Stimulated activated naive CD8-positive, alpha-beta T cell treated with anti-CD3 and anti-CD28 coated beads, Interleukin-15, amount 100 ng/mL, for 72 hours (primary cell): ENCODE measurements at regions not wholly inside any gene's neighbourhood (a gene's known extent, or its start where the extent isn't known, plus 50 kb on each side); places are given as distances from the start of the nearest gene placed in this dataset.
A peak's percentile ranks its signal among the peaks of the same experiment; 100 is the strongest.

Experiments
- ATAC-seq: fragments of 150-1000 bp; cut with Tn5 transposase; 2 replicates; pipeline ENCODE4 v1.10.0; 2021; ENCODE audit warnings: mild to moderate bottlenecking, moderate library complexity
- DNase-seq, 2 donors: peaks; one replicate each; pipeline ENCODE4 v3.0.0; 2021 to 2022
- H3K27ac Mint-ChIP-seq, 2 donors: one replicate each; pipeline ENCODE4 v1.8.0; 2022; ENCODE audit warnings: mild to moderate bottlenecking in 2 of 2, mixed read lengths in 2 of 2, moderate library complexity in 2 of 2
- H3K27me3 Mint-ChIP-seq: one replicate; pipeline ENCODE4 v1.8.0; 2022; ENCODE audit warnings: mixed read lengths
- H3K4me1 Mint-ChIP-seq: one replicate; pipeline ENCODE4 v1.8.0; 2022; ENCODE audit warnings: mild to moderate bottlenecking, mixed read lengths
- H3K4me3 Mint-ChIP-seq, 2 donors: one replicate each; pipeline ENCODE4 v1.8.0; 2022; ENCODE audit warnings: mild to moderate bottlenecking in 2 of 2, mixed read lengths in 2 of 2, moderate library complexity in 1 of 2
- H3K9me3 Mint-ChIP-seq, 2 donors: one replicate each; pipeline ENCODE4 v1.8.0; 2022; ENCODE audit warnings: mixed read lengths in 2 of 2

DNA sequence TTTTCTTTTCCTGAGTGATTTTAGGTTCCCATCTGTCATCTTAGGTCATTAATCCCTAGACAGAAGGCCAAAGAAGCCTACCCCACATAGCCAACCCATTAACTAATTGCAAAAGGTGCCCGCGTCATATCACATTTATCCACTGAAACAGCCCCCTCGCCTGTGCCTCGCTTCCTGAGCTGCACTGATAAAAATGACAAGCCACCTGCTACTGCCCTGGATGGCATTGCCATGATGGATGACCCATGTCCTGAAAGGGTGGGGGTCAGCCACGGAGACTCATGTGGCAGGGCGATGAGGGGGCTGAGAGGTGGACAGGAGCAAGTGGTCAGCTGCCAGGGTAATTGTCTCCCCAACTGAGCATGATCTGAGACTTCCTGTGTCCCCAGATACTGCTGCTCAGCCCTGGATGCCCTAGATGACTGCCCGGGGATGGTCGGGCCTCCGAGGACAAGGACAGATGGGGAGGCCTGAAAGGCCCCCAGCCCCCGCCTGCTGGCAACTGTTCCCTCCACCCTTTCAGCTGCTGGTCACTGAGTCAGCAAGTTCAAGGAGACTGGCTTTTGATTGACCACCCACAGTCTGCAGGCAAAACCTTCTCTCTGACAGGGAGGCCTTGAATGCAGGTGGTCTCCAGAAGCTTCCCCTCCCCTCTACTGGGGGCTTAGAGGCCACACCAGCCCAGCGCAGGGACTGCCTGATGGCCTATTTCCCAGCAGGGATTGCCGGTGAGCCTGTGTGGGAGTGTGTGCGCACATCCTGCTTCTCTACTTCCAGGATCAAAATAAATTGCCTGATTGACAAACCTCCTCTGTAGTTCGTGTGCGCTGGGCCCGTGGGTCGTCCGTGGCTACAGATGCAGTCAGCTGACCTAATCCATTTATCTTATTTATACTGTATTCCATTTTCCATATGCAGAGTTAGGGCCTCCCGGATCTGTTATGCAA is 496.3 kb downstream of the BCOR start:
- Mint-ChIP-seq H3K27ac (no peak overlapping the region), H3K4me1 (peaks cover 9% of the 10 kb centered on the region), H3K9me3 (no peaks in the 10 kb centered on the region), H3K27me3 (no peaks in the 10 kb centered on the region), H3K4me3 (no peak overlapping the region)
- ATAC-seq (no peak), DNase-seq (no peak)

GRCh38 chrX:39602195-39602594 is 495.6 kb downstream of the BCOR start:
- DNase-seq (no peak), ATAC-seq (no peak)
- no peak overlapping the region for H3K27ac Mint-ChIP-seq
- no peaks in the 10 kb centered on the region for H3K27me3 Mint-ChIP-seq
- no peak overlapping the region for H3K4me3 Mint-ChIP-seq
- H3K4me1 Mint-ChIP-seq = peaks cover 9% of the 10 kb centered on the region
- no peaks in the 10 kb centered on the region for H3K9me3 Mint-ChIP-seq

GRCh38 chrX:39603230-39603629 is 494.5 kb downstream of the BCOR start:
- DNase-seq (no peak), ATAC-seq (no peak)
- Mint-ChIP-seq H3K4me1 (peaks cover 9% of the 10 kb centered on the region), H3K4me3 (no peak overlapping the region), H3K27ac (no peak overlapping the region), H3K27me3 (no peaks in the 10 kb centered on the region), H3K9me3 (no peaks in the 10 kb centered on the region)

DNA sequence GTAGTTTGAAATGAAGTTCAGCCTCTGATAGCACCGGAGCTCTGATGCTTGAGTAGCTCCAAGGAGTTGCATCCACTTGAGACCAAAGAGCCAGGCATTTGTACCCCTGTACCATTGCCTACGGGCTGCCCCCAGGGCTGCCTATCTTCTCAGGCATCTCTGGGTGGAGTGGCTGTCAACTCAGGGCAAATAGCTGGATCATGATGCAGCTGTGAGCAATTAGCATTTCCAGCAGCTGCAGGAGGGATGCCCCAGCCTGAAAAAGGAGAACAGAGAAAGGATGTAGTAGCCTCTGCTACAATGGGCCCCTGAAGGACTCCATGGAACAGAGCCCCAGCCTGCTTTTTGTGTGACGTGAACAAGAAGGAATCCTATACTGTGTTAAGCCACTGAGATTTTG is 492.6 kb downstream of the BCOR start:
- H3K4me1 Mint-ChIP-seq = peaks cover 9% of the 10 kb centered on the region
- ATAC-seq (no peak), DNase-seq (no peak)
- no peak overlapping the region for H3K4me3 Mint-ChIP-seq
- no peak overlapping the region for H3K27ac Mint-ChIP-seq
- no peaks in the 10 kb centered on the region for H3K9me3 Mint-ChIP-seq
- no peaks in the 10 kb centered on the region for H3K27me3 Mint-ChIP-seq

DNA sequence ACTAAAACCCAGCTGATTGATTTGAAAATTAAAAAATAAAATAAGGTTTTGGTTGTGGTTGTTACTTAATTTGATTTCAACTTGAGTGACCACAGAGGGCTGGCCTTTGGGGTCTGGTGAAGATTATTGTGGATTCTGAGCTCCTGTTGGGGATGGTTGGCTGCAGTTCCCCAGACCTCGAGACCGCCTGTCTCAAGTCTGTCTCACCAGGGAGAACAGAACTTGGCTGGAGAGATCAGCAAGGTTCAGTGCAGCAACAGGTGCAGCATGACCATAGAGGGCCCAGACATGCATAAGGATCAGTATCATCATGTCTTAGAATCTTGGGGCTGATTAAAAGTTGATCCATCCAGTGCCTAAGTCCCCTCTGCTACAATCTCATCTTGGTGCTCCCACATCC is 491.9 kb downstream of the BCOR start:
- Mint-ChIP-seq H3K27ac (no peak overlapping the region), H3K9me3 (no peaks in the 10 kb centered on the region)

GRCh38 chrX:39609941-39610340 is 487.8 kb downstream of the BCOR start:
- ATAC-seq = no peak
- Mint-ChIP-seq H3K27me3 (no peaks in the 10 kb centered on the region), H3K9me3 (no peaks in the 10 kb centered on the region), H3K27ac (no peak overlapping the region), H3K4me3 (no peak overlapping the region), H3K4me1 (peaks cover 28% of the 10 kb centered on the region)
- DNase-seq = no peak

More for the DNA sequence above, 491.9 kb downstream of the BCOR start:
- Mint-ChIP-seq H3K4me3 (no peak overlapping the region), H3K4me1 (peaks cover 6% of the 10 kb centered on the region), H3K27me3 (no peaks in the 10 kb centered on the region)
- ATAC-seq (no peak), DNase-seq (no peak)

DNA sequence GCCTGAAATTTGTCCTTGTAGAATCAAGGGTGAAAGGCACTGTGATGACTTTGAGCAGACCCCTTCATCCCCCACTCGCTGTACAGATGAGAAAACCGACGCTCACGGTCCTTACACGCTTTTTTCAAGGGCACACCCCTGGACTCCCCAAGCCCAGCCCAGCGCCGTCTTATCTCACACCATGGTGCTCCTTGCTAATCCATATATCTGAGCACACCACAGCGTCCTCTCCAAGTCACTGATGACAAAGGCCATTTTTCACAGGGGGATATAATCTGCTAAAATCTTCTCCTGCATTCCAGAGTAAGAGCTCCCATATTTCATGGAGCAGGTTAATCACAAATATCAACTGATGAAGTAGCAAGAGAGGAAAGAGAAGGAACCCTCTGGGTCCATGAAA is 486.3 kb downstream of the BCOR start:
- Mint-ChIP-seq H3K27ac (no peak overlapping the region), H3K4me3 (no peak overlapping the region), H3K4me1 (peaks cover 40% of the 10 kb centered on the region), H3K9me3 (peaks cover 0 to under 1% of the 10 kb centered on the region in 2 donors), H3K27me3 (no peaks in the 10 kb centered on the region)
- DNase-seq = no peak
- no peak for ATAC-seq

GRCh38 chrX:39613482-39613995 is 484.2 kb downstream of the BCOR start:
- no peaks in the 10 kb centered on the region for H3K27me3 Mint-ChIP-seq
- peak in 1 of 2 donors; percentile 29 for DNase-seq
- H3K27ac Mint-ChIP-seq = peak overlapping the region; percentile 86 to 98
- H3K4me3 Mint-ChIP-seq = peak overlapping the region; percentile 88 to 95
- peak; percentile 19 for ATAC-seq
- H3K9me3 Mint-ChIP-seq = peaks cover 9 to 12% of the 10 kb centered on the region in 2 donors
- peaks cover 47% of the 10 kb centered on the region for H3K4me1 Mint-ChIP-seq

DNA sequence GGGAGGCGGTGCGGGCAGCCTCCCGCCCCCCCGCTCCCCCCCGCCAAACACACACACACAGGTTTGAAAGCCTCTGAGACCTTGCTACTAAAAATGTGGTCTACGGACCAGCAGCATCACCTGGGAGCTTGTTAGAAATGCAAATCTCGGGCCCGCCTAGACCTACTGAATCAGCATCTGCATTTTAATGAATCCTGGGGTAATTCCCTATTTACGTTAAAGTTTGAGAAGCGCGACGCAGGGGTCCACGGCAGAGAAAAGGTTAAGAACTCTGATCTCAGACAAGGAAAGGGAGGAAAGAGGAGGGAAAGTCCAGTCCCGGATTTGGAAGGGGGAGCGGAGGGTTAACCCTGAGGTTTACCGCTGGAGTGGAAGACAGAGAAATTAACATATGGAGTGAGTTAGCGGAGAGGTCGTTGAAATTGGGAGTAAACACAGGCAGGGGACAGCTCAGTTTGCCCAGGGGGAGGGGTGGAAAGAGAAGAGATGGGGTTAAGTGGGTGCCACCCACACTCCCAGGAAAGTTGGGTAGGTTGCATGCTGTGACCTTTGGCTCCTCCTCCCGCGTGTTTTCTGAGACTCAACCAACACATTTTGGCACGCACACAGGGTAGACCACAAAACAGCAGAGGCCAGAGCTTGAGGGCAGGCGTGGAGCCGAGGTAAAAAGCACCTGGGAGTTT is 483.6 kb downstream of the BCOR start:
- H3K27me3 Mint-ChIP-seq = no peaks in the 10 kb centered on the region
- ATAC-seq = peak; percentile 87
- peaks cover 47% of the 10 kb centered on the region for H3K4me1 Mint-ChIP-seq
- H3K4me3 Mint-ChIP-seq = peak overlapping the region; percentile 88 to 95
- DNase-seq = peak; percentile 77 to 89
- peak overlapping the region; percentile 98 to 99 for H3K27ac Mint-ChIP-seq
- H3K9me3 Mint-ChIP-seq = peaks cover 9 to 12% of the 10 kb centered on the region in 2 donors

- H3K27ac Mint-ChIP-seq = peak overlapping the region; percentile 98 to 99
Measured at GRCh38 chrX:39614680-39614998, 483.1 kb downstream of the BCOR start.

GRCh38 chrX:39616098-39616729 is 481.5 kb downstream of the BCOR start:
- Mint-ChIP-seq H3K27ac (peak overlapping the region in 1 of 2 donors; percentile 84), H3K4me1 (peaks cover 42% of the 10 kb centered on the region), H3K9me3 (peaks cover 12 to 21% of the 10 kb centered on the region in 2 donors), H3K27me3 (no peaks in the 10 kb centered on the region), H3K4me3 (peak overlapping the region in 1 of 2 donors; percentile 29)
- ATAC-seq (no peak), DNase-seq (no peak)

More at GRCh38 chrX:39614680-39614998, 483.1 kb downstream of the BCOR start:
- no peak for ATAC-seq
- Mint-ChIP-seq H3K9me3 (peaks cover 9 to 12% of the 10 kb centered on the region in 2 donors), H3K27me3 (no peaks in the 10 kb centered on the region), H3K4me1 (peaks cover 47% of the 10 kb centered on the region), H3K4me3 (peak overlapping the region; percentile 88 to 95)
- no peak for DNase-seq

DNA sequence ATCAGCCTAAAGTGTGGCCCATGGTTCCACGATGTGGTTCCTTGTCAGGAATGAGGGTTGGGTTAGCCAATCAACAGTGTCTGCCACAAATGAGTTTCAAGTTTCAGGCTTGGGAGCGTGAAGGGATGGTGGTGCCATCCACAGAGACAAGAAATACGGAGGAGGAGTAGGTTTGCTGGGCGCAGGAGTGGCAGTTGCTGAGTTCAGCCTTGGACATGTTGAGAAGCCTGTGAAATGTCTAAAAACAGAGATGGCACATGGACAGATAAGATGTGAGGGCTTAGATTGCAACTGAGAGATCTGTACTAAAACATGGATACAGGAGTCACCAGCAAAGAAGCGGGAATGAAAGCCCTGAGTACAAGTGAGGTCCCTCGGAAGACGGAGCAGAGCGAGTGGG is 481.0 kb downstream of the BCOR start:
- DNase-seq = no peak
- Mint-ChIP-seq H3K9me3 (peaks cover 12 to 26% of the 10 kb centered on the region in 2 donors), H3K4me1 (peaks cover 42% of the 10 kb centered on the region), H3K27me3 (no peaks in the 10 kb centered on the region), H3K4me3 (no peak overlapping the region), H3K27ac (peak overlapping the region; percentile 77 to 84)
- no peak for ATAC-seq

DNA sequence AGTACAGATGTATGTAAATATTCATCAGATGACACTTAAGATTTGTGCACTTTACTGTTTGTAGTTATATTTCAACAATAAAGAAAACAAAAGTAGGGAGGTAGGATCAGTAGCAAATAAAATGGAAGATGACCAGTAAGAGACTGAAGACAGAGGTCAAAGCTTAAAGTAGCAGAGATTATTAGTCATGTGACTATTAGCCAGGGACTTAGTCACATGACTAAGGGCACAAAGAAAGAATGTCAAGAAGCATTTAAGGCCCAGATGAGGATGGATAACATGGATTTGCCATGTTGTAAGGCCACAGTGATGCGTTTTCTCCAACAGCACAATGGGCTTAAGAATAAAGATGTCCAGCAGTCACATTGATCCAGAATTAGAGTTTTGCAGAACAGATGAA is 479.6 kb downstream of the BCOR start:
- Mint-ChIP-seq H3K27ac (no peak overlapping the region), H3K4me3 (no peak overlapping the region), H3K9me3 (peaks cover 12 to 32% of the 10 kb centered on the region in 2 donors), H3K4me1 (peaks cover 30% of the 10 kb centered on the region), H3K27me3 (no peaks in the 10 kb centered on the region)
- DNase-seq (no peak), ATAC-seq (no peak)

DNA sequence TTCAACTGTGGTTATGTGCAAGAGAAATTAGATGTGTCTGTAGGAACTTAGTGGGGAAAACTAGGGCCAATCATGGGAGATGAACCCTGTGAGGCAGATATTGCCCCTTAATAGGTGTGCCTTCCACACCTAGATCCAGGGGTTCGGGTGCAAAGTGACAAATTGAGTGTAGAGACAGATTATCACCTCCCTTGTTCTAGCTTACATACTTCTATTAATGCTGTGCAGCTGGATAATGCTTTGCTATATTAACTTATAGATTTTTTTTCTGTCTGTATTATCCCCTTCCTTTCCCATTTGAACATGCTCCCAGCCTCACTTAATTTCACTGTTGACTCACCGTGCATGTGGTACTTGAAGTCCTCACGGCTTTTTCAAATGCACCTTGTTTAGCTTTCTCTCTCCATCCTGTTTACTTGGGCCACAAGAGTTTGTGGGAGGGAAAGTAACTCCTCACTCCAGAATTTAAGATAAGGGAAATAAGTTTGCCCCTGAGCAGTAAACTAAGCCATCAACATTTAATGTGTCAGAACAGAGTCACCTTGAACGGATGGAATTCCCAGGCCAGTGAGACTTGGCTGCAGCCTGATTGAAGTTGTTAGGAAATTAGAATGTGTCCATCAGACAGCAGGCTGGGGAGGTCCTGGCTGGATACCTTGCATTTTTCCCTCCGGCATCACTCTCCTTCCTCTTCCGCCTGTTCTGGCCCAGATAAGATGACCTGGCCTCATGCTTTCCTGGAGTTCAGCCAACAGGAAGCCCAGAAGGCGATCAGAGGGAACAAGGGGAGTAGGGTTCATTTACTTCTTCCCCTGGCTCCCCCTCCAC is 478.4 kb downstream of the BCOR start:
- Mint-ChIP-seq H3K27me3 (no peaks in the 10 kb centered on the region), H3K4me3 (no peak overlapping the region), H3K9me3 (peaks cover 12 to 34% of the 10 kb centered on the region in 2 donors), H3K4me1 (peaks cover 25% of the 10 kb centered on the region), H3K27ac (no peak overlapping the region)
- no peak for ATAC-seq
- DNase-seq = no peak

DNA sequence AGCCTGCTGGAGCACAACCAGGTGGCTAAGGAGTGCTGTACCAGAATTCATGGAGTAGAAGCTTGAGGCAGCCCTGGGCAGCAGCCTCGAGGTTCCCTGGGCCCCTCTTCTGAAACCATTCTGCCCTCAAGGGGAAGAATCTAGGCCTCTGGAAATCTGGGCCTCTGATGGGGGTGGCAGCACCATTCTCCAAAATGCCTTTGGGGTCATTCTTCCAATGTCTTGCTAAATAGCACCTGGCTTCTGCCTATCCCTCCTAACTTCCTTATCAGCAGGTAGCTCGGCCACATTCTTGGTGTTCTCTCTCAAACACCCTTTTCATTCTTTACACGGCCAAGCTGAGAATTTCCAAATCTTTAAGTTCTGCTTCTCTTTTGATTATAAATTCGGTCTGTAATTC is 473.6 kb downstream of the BCOR start:
- H3K9me3 Mint-ChIP-seq = peaks cover 0 to 31% of the 10 kb centered on the region in 2 donors
- H3K27ac Mint-ChIP-seq = no peak overlapping the region
- ATAC-seq (no peak), DNase-seq (no peak)
- no peak overlapping the region for H3K4me3 Mint-ChIP-seq
- H3K27me3 Mint-ChIP-seq = no peaks in the 10 kb centered on the region
- peaks cover 31% of the 10 kb centered on the region for H3K4me1 Mint-ChIP-seq
